GM19328 (cell line): ENCODE measurements at regions not wholly inside any gene's neighbourhood (a gene's known extent, or its start where the extent isn't known, plus 50 kb on each side); places are given as distances from the start of the nearest gene placed in this dataset.
A peak's percentile ranks its signal among the peaks of the same experiment; 100 is the strongest.

Source experiments
- ATAC-seq: cut with Tn5 transposase; IDR thresholded peaks from one replicate; pipeline ENCODE4 v1.9.1; 2021; ENCODE audit warnings: mild to moderate bottlenecking, moderate library complexity; ENCODE audit not compliant: unreplicated experiment

DNA sequence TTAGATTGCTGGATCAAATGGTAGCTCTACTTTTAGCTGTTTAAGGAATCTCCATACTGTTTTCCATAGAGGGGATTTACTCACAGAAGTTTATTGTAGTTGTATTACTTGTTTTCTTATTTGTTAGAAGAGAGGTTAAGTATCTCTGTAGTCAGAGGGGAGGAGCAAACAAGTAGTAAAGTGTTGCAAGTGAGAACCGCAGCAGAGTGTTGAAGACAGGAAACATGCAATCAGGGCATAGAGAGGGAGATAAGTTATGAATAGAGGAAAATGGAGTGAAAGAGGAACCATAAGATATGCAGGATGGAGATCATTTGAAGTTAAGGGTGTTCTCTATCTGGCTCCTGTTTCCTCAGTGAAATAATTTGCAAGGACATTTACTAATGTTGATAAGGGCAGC is 331.4 kb upstream of the TMEM229A start:
- no peak for ATAC-seq

- ATAC-seq, result no peak
Measured at GRCh38 chr7:124354201-124354600, 321.3 kb upstream of the TMEM229A start.

DNA sequence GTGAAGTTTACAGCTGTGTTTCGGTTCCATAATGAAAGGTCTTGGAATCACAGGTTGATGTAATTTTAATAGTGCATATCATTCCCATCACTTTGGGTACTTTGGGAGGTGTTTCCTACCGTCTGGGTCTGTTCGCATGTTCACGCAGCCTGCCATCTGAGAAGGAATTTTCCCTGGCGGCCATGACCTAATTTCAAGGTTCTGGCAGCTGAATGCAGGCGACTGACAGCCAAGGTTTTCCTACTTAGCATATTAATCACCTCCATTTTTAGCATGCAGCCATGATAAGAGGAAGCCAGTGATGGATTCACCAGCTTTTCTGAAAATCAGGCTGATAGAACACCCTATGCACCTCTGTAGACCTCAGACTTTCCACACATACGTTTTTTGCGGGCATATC is 319.1 kb upstream of the TMEM229A start:
- no peak for ATAC-seq

DNA sequence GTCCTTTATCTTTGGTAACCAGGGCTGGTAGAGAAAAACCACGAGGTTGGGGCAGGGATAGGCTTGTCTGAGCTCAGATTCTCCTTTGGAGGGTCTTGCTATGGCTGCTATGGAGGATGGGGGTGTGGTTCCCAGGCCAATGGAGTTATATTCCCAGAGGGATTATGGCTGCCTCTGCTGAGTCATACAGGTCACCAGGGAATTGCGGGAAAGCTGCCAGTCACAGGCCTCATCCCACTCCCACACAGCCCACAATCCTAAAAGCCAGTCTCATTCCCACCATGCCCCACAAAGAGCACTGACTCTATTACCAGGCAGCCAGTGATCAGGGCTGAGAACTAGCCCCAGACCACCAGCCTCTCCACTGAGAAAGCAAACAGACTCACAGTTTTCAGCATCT is 316.6 kb upstream of the TMEM229A start:
- no peak for ATAC-seq

GRCh38 chr7:124338861-124339260 is 306.0 kb upstream of the TMEM229A start:
- no peak for ATAC-seq

DNA sequence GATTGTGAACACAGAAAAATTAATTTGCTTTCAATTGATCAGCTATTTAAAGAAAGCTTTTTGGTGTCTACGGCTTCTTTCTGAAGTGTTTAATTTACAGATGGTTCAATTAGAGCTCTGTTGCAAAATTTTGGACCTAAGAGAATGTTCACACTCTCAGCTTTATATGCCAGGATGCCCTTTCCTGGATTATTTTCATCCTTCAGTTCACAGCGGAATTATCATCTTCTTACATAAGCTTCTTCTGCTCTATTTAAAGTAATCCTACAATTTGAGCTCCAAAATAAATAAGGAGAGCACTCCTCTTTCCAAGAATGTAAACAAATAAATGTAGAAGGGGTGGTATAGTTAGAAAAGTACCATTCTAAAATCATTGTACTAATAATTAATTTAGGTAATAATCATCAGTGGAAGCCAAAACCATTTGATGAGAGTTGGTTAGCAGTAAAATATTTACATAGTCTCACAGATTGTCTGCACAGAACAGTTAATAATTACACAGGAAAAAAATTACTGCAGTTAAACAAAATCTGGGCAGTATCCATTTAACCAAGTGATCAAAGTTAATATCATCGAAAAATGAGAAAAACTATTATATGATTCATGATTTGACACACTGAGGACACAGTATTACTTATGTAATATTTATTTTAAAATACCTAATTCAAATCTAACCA is 298.0 kb upstream of the TMEM229A start:
- ATAC-seq, result no peak

DNA sequence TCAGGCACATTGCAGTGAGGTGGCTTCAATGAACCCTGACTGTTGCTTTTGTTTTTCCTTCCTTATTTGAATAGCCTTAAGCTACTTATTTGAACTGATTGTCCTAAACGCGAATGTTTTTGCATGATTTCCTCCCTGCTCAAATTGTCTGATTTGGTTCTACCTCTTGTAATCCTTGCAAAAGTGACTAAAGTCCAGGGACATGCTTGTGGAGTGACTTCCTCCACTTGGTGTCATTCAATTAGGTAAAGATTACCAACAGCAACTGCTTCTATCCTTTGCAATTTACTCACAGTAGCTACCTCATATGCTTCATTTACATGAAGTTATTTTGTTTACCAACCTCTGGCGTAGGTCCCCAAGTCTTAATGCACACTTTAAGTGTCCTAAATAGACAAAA is 295.9 kb upstream of the TMEM229A start:
- no peak for ATAC-seq

DNA sequence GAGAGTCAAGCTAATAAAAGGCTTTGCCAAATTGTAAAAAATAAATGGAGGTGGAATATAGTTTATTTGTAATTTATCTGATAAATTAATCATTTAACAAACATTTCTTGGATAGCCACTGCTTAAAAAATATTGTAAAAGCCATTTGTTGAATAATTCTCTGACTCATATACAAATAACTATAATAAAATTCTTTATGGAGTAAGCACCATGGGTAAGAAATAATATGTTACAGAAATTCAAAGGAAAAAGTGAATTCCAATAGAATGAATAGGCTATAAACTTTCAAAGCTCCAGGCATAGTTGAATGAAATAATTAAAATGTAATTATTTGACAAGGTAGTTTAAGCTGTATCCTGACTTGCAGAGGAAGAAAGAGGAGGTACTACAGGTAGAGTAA is 291.4 kb upstream of the TMEM229A start:
- ATAC-seq, result no peak

- ATAC-seq, result no peak
Measured at GRCh38 chr7:124323597-124323996, 290.7 kb upstream of the TMEM229A start.

DNA sequence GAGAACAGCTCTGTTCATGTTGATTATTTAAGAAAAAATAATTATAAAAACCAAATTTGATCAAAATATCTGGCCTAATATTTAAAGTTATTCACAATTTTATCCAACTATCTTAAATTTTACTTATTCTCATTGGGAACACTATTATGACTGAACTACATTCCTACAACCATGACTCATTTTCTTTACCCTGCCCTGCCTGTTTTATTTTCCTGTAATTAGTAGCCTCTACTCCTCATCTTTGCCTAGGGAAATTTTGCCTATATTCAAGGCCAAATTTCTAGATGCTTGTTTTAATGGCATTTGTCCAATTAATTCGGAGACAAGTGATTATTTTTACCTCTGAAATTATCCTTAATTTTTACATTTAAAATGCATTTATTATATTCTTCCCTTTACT is 289.7 kb upstream of the TMEM229A start:
- no peak for ATAC-seq

DNA sequence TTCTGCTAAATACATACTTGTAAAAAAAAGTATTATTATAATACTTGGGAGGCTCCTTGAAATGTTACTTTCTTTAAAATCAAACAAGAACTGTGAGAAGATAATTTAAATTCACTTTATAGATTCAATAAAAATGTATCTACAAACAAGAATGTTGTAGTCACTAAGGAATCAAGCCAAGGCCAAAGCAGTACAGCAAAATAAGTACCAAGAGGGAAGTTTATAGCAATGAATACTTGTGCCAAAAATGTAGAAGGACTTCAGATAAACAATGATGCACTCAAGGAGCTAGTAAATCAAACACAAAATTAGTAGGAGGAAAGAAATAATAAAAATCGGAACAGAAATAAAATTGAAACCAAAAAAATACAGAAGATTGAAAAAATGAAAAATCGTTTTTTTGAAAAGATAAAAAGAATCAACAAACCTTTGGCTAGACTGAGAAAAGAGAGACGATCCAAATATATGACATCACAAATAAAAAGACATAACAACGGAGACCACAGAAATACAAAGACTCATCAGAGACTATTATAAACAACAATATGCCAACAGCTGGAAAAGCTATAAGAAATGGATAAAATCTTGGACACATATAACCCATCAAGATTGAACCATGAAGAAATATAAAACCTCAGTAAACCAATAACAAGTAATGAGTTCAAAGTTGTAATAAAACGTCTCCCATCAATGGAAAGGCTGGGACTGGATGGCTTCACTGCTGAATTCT is 286.0 kb upstream of the TMEM229A start:
- no peak for ATAC-seq

- no peak for ATAC-seq
Measured at GRCh38 chr7:124310934-124311390, 278.1 kb upstream of the TMEM229A start.

- ATAC-seq, result no peak
Measured at GRCh38 chr7:124308384-124308783, 275.5 kb upstream of the TMEM229A start.

DNA sequence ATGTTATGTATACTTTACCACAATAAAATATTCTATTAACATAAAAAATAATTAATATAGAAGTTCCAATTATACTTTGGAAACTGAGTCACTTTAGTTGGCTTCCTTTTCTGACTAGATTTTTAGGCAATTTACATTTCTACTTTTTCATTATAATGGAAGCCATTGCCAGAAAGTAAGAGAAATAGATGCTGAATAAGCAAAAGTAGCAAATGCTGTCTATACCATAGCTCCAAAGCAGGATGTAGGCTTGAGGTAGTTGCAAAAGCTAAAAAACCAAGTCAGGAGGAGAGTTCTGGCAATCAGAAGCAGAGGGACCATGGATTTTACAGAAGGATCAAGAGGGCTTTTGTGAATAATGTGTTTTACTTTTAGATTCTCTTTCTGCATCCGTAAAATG is 262.4 kb upstream of the TMEM229A start:
- no peak for ATAC-seq

DNA sequence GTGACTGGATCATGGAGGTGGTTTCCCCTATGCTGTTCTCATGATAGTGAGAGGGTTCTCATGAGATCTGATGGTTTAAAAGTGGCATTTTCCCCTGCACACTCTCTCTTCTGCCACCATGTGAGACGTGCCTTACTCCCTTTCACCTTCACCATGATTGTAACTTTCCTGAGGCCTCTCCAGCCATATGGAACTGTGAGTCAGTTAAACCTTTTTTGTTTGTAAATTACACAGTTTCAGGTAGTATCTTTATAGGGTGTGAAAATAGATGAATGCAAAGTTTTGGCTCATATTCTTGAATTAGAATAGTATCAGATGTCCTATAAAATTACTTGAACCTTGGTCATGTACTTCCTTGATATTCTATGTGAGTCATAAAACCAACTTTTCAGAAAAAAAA is 252.1 kb upstream of the TMEM229A start:
- ATAC-seq, result no peak

GRCh38 chr7:124276005-124276622 is 243.2 kb upstream of the TMEM229A start:
- peak; percentile 96 for ATAC-seq

DNA sequence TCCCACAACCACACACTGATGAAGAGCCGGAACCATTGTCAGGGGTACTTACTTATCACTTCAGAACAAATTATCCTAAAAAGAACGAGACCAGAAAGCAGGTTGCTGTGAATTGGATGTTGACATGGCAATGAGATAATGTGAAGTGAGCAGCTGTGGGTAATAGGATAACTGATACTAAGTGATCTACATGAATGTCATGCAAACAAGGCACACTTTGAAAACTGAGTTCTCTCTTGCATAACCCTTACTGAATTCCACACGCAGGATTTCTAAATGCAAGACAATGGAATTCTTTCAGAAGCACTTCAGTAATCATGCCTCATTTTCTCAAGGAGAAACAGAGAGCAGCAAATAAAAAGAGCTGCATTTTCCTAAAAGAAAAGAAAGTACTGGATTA is 242.5 kb upstream of the TMEM229A start:
- no peak for ATAC-seq

DNA sequence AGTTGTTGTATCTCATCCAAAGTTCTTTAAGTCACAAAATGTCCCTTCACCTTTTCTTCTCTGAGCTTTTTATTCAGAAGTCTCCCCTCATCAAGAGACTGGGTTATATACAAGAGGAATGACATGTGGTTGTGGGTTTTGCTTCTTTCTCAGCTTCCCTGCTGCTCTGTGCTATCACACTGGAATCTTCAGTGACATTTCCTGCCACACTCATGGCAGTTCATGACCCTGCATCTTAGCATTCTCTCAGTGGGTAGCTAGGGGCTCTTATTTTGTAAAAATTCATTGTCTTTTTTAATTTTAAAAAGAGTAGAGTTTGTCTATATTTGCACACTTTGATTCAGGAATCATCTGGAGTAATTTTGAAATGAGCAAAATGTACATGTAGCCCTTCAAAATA is 236.9 kb upstream of the TMEM229A start:
- ATAC-seq, result no peak

DNA sequence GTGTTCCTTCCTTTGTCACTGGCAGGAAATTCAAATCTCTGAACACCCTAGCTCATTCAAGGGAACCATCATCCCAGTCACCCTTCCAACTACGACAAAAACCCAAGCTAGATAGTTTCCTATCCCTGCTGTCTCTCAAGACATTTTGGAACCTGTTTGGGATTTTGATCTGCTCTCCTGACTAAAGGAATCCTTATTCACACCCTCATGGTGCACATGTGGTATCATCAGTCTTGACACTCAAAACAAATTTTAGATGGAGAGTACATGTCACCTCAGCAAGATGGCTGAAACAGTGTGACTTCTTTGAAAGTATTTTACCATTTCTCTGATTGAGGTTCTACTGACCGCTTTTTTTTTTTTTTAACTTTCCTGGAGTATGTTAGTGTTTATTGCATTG is 234.3 kb upstream of the TMEM229A start:
- no peak for ATAC-seq

DNA sequence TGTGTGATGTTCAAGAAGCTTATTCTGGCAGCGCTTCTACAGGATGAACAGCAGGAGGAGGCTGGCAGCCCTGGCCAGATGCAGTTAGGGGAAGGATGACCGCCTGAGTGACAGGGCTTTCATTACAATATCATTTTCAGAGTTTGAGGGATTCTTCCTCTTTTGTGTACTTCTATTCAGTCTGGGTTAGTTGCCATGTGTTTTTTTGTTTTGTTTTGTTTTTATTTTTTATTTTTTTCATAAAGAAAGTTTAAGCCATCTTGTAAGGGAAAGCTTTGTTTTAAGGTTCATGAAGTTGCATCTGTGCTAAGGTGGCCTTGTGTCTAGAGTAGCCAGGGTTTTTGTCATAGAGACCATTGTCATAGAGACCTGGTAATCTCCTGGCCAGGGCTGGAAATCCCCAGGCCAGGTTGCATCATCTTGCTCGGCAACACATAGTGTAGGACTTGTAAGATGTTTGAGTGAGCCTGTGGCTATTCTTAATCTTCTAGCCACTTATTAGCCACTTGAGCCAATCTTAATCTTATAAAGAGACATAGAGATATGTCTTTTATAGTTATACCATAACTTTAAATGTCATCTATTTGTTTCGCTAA is 230.5 kb upstream of the TMEM229A start:
- peak; percentile 95 for ATAC-seq

DNA sequence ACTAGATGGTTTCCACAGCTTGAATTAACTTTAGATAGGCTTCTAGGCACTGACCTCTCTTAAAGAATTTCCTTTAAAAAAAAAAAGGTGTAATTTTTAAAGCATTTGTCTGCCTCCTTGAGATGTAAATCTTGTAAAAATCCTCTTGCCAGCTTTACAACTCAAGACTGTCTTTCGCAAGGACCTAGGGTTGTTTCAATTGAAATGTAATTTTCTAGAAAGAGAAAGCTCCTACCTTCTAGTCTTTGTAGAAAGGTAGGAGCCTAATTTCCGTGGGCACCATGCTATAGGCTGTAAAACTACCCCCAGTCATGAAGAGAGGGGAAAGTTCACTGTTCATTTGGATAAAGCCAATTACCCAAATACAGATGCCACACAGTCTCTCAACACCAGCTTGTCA is 228.8 kb upstream of the TMEM229A start:
- ATAC-seq, result no peak
